ENCODE measurements at regions not wholly inside any gene's neighbourhood (a gene's known extent, or its start where the extent isn't known, plus 50 kb on each side); places are given as distances from the start of the nearest gene placed in this dataset.

DNA sequence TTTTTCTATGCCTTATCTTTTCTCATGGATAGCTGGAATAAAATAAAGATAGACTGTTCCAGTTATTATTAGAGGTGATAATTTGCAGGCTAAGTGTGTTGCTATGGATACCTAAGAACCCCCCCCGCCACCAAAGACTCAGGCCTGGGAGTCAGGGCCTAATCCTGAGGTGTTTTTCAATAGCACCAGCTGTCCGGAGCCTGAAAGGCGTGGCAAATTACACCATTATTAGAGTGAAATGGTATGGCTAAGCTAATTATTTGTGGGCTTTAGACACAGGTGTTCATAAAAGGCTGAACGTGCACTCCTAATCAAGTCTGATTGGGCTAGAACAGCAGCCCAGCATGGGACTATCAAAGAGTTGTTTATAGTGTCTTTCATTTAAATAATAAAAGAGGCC lies 293.2 kb upstream of the DCC start:
- Histone ChIP-seq H3K9me3 (ENCODE audit: control insufficient read depth in 1 of 2, insufficient read depth in 1 of 2, low read length in 2 of 2) (no peaks in the 10 kb centered on the region), H3K36me3 (ENCODE audit: insufficient read depth, low read length) (no peaks in the 10 kb centered on the region), H3K4me1 (ENCODE audit: insufficient read depth, low read length) (no peaks in the 10 kb centered on the region), H3K27ac (ENCODE audit: low read depth in 1 of 2, low read length in 2 of 2) (no peak overlapping the region), H3K27me3 (ENCODE audit: control insufficient read depth in 1 of 2, insufficient read depth in 2 of 2, low read length in 2 of 2) (no peaks in the 10 kb centered on the region), H3K4me3 (ENCODE audit: low read length) (no peak overlapping the region)
- no peak for DNase-seq
- ATAC-seq (ENCODE audit: poor library complexity), result no peak
- Mint-ChIP-seq H3K36me3 (ENCODE audit: low read depth) (no peaks in the 10 kb centered on the region), H3K27me3 (no peaks in the 10 kb centered on the region), H3K4me3 (no peak overlapping the region), H3K9me3 (peaks cover 2% of the 10 kb centered on the region), H3K27ac (no peak overlapping the region), H3K4me1 (ENCODE audit: low read depth) (no peaks in the 10 kb centered on the region)
- ChIA-PET POLR2A (no interaction called here), CTCF (no interaction called here)
- TF ChIP-seq, protein P1, sequence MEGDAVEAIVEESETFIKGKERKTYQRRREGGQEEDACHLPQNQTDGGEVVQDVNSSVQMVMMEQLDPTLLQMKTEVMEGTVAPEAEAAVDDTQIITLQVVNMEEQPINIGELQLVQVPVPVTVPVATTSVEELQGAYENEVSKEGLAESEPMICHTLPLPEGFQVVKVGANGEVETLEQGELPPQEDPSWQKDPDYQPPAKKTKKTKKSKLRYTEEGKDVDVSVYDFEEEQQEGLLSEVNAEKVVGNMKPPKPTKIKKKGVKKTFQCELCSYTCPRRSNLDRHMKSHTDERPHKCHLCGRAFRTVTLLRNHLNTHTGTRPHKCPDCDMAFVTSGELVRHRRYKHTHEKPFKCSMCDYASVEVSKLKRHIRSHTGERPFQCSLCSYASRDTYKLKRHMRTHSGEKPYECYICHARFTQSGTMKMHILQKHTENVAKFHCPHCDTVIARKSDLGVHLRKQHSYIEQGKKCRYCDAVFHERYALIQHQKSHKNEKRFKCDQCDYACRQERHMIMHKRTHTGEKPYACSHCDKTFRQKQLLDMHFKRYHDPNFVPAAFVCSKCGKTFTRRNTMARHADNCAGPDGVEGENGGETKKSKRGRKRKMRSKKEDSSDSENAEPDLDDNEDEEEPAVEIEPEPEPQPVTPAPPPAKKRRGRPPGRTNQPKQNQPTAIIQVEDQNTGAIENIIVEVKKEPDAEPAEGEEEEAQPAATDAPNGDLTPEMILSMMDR (IDR thresholded peaks at IDR 0.05), result no peak
- intact Hi-C loops (cut with DNase I, micrococcal nuclease), result no loop called here

DNA sequence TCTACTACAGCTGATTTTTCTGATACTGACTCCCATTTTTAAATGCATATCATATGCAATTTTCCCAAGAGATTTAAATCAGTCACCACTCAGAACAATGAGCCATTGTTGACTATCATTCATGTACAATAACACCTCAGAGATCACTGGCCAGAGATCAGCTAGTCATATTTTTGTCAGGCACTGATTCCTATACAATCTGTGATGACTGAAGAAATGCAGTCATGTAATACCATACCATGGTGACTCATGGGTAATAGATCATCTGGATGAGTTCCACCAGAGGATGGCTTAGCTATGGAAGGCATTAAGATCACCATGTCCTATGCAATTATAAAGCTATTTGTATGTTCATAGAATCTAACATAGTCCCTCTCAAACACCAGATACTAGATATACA lies 285.7 kb upstream of the DCC start:
- ATAC-seq (ENCODE audit: poor library complexity) (no peak), DNase-seq (no peak)
- intact Hi-C loops (cut with DNase I, micrococcal nuclease), result no loop called here
- no peaks in the 10 kb centered on the region for H3K27me3 Mint-ChIP-seq
- no peaks in the 10 kb centered on the region for H3K4me1 Mint-ChIP-seq (ENCODE audit: low read depth)
- H3K9me3 Mint-ChIP-seq, result peaks cover 6% of the 10 kb centered on the region
- TF ChIP-seq, protein P1 (IDR thresholded peaks at IDR 0.05), result no peak
- POLR2A ChIA-PET, result no interaction called here
- H3K4me3 ChIP-seq (ENCODE audit: low read length), result no peak overlapping the region
- H3K36me3 ChIP-seq (ENCODE audit: insufficient read depth, low read length), result no peaks in the 10 kb centered on the region
- H3K27ac Mint-ChIP-seq, result no peak overlapping the region
- H3K27me3 ChIP-seq (ENCODE audit: control insufficient read depth in 1 of 2, insufficient read depth in 2 of 2, low read length in 2 of 2), result no peaks in the 10 kb centered on the region
- no peak overlapping the region for H3K4me3 Mint-ChIP-seq
- H3K27ac ChIP-seq (ENCODE audit: low read depth in 1 of 2, low read length in 2 of 2), result no peak overlapping the region
- H3K9me3 ChIP-seq (ENCODE audit: control insufficient read depth in 1 of 2, insufficient read depth in 1 of 2, low read length in 2 of 2), result peaks cover 0 to 3% of the 10 kb centered on the region in 2 experiments
- no peaks in the 10 kb centered on the region for H3K4me1 ChIP-seq (ENCODE audit: insufficient read depth, low read length)
- H3K36me3 Mint-ChIP-seq (ENCODE audit: low read depth), result no peaks in the 10 kb centered on the region
- CTCF ChIA-PET, result no interaction called here

DNA sequence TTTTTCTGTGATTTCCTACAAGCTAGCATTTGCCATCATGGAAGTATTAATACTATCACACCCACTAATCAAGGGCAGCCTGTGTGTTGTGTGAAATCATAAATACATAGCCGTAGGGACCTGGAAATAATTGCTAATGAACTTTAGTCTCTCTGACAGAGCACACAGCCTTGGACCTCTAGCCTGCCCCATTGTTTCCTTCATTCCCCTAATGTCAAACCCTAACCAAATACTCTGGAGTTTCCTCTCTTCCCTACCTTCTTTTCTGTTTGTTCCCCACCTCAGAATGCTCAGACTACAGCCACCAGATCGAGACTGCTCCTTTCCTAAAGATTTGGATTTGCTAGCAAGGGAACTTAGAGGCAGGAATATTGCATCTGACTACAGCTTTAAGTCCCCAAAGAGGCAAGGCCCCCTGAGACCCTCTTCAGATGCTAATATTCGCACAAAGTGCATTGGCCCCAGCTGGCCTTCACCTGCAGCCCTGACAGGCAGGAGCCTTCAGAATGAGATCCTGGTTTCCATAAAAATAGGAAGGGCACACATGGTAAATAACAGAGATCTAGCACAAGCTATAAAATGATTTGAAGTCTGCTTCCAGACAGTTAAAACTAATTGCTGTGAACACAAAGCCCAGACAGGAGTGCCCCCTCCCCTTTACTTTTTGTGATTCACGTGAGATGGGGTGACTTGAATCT lies 279.2 kb upstream of the DCC start:
- Histone ChIP-seq H3K4me1 (ENCODE audit: insufficient read depth, low read length) (no peaks in the 10 kb centered on the region), H3K4me3 (ENCODE audit: low read length) (no peak overlapping the region), H3K9me3 (ENCODE audit: control insufficient read depth in 1 of 2, insufficient read depth in 1 of 2, low read length in 2 of 2) (peaks cover 0 to 7% of the 10 kb centered on the region in 2 experiments), H3K27me3 (ENCODE audit: control insufficient read depth in 1 of 2, insufficient read depth in 2 of 2, low read length in 2 of 2) (no peaks in the 10 kb centered on the region), H3K36me3 (ENCODE audit: insufficient read depth, low read length) (no peaks in the 10 kb centered on the region), H3K27ac (ENCODE audit: low read depth in 1 of 2, low read length in 2 of 2) (no peak overlapping the region)
- Mint-ChIP-seq H3K4me3 (no peak overlapping the region), H3K9me3 (peaks cover 2% of the 10 kb centered on the region), H3K36me3 (ENCODE audit: low read depth) (no peaks in the 10 kb centered on the region), H3K27me3 (no peaks in the 10 kb centered on the region), H3K27ac (no peak overlapping the region), H3K4me1 (ENCODE audit: low read depth) (no peaks in the 10 kb centered on the region)
- TF ChIP-seq, protein P1 (IDR thresholded peaks at IDR 0.05), result no peak
- POLR2A ChIA-PET, result no interaction called here
- ATAC-seq (ENCODE audit: poor library complexity), result no peak
- intact Hi-C loops (cut with DNase I, micrococcal nuclease), result no loop called here
- no peak for DNase-seq
- CTCF ChIA-PET, result no interaction called here

Measured in CD4-positive, alpha-beta T cell (primary cell).